BLaER1 (cell line): ENCODE measurements at regions not wholly inside any gene's neighbourhood (a gene's known extent, or its start where the extent isn't known, plus 50 kb on each side); places are given as distances from the start of the nearest gene placed in this dataset.

ENCODE experiments used
- H3K27ac ChIP-seq: shearing (Covaris generic); formaldehyde crosslinking; 2 replicates; pipeline ENCODE4 v1.8.1; 2022
- H3K27me3 ChIP-seq: shearing (Covaris generic); formaldehyde crosslinking; 2 replicates; pipeline ENCODE4 v1.8.1; 2022
- H3K36me3 ChIP-seq: shearing (Covaris generic); formaldehyde crosslinking; 2 replicates; pipeline ENCODE4 v1.8.1; 2022
- H3K4me1 ChIP-seq: shearing (Covaris generic); formaldehyde crosslinking; 2 replicates; pipeline ENCODE4 v1.8.1; 2022
- H3K4me2 ChIP-seq: shearing (Covaris generic); formaldehyde crosslinking; 2 replicates; pipeline ENCODE4 v1.8.1; 2022
- H3K4me3 ChIP-seq: shearing (Covaris generic); formaldehyde crosslinking; 2 replicates; pipeline ENCODE4 v1.8.1; 2022
- H3K9ac ChIP-seq: shearing (Covaris generic); formaldehyde crosslinking; 2 replicates; pipeline ENCODE4 v1.8.1; 2022
- H3K9me3 ChIP-seq: shearing (Covaris generic); formaldehyde crosslinking; 2 replicates; pipeline ENCODE4 v1.8.1; 2022
- H4K20me1 ChIP-seq: shearing (Covaris generic); formaldehyde crosslinking; 2 replicates; pipeline ENCODE4 v1.8.1; 2022
- Cebpa-rat ChIP-seq: shearing (Covaris generic); IDR thresholded peaks from 2 replicates; pipeline ENCODE4 v1.8.1; 2022

GRCh38 chr5:7991125-7991821 lies 122.3 kb downstream of the MTRR start:
- Histone ChIP-seq H3K4me1 (peaks cover 5% of the 10 kb centered on the region), H3K9me3 (no peaks in the 10 kb centered on the region), H4K20me1 (no peaks in the 10 kb centered on the region), H3K36me3 (no peaks in the 10 kb centered on the region), H3K27me3 (no peaks in the 10 kb centered on the region), H3K27ac (no peak overlapping the region), H3K4me2 (no peak overlapping the region), H3K9ac (no peak overlapping the region), H3K4me3 (no peak overlapping the region)
- TF ChIP-seq Cebpa-rat = no peak

GRCh38 chr5:7995688-7996294 lies 126.8 kb downstream of the MTRR start:
- H3K4me3 ChIP-seq = no peak overlapping the region
- H3K27ac ChIP-seq = no peak overlapping the region
- no peaks in the 10 kb centered on the region for H3K36me3 ChIP-seq
- H3K4me1 ChIP-seq = peaks cover 5% of the 10 kb centered on the region
- no peaks in the 10 kb centered on the region for H4K20me1 ChIP-seq
- TF ChIP-seq Cebpa-rat = no peak
- no peaks in the 10 kb centered on the region for H3K27me3 ChIP-seq
- no peak overlapping the region for H3K4me2 ChIP-seq
- H3K9me3 ChIP-seq = no peaks in the 10 kb centered on the region
- no peak overlapping the region for H3K9ac ChIP-seq

- Histone ChIP-seq H3K27me3 (no peaks in the 10 kb centered on the region), H3K9me3 (peaks cover 22% of the 10 kb centered on the region), H3K9ac (no peak overlapping the region), H3K36me3 (no peaks in the 10 kb centered on the region), H3K27ac (no peak overlapping the region), H3K4me1 (no peaks in the 10 kb centered on the region), H4K20me1 (no peaks in the 10 kb centered on the region), H3K4me3 (no peak overlapping the region), H3K4me2 (no peak overlapping the region)
- no peak for TF ChIP-seq Cebpa-rat
These were observed 136.5 kb downstream of the MTRR start for GRCh38 chr5:8005416-8005815.

- H3K9ac ChIP-seq = no peak overlapping the region
These were observed 143.4 kb downstream of the MTRR start for GRCh38 chr5:8012131-8012977.

GRCh38 chr5:8013948-8014710 lies 145.2 kb downstream of the MTRR start:
- Histone ChIP-seq H4K20me1 (no peaks in the 10 kb centered on the region), H3K9ac (no peak overlapping the region), H3K9me3 (peaks cover 14% of the 10 kb centered on the region), H3K4me1 (peaks cover 25% of the 10 kb centered on the region), H3K4me2 (peak overlapping the region; percentile 78), H3K27me3 (no peaks in the 10 kb centered on the region), H3K4me3 (0 out of 2 replicates have a peak overlapping the region, but pooled peaks have one; percentile 2), H3K27ac (peak overlapping the region; percentile 60), H3K36me3 (no peaks in the 10 kb centered on the region)
- TF ChIP-seq Cebpa-rat = no peak

More at GRCh38 chr5:8012131-8012977, 143.4 kb downstream of the MTRR start:
- H3K27ac ChIP-seq = no peak overlapping the region
- H3K4me3 ChIP-seq = no peak overlapping the region
- H3K27me3 ChIP-seq = no peaks in the 10 kb centered on the region
- no peaks in the 10 kb centered on the region for H3K36me3 ChIP-seq
- TF ChIP-seq Cebpa-rat = no peak
- H3K9me3 ChIP-seq = peaks cover 20% of the 10 kb centered on the region
- no peak overlapping the region for H3K4me2 ChIP-seq
- H4K20me1 ChIP-seq = no peaks in the 10 kb centered on the region
- peaks cover 25% of the 10 kb centered on the region for H3K4me1 ChIP-seq

GRCh38 chr5:8019719-8020218 lies 150.8 kb downstream of the MTRR start:
- H3K36me3 ChIP-seq = no peaks in the 10 kb centered on the region
- TF ChIP-seq Cebpa-rat = no peak
- H3K4me2 ChIP-seq = no peak overlapping the region
- H3K27me3 ChIP-seq = no peaks in the 10 kb centered on the region
- H3K27ac ChIP-seq = no peak overlapping the region
- peaks cover 4% of the 10 kb centered on the region; the same call in 1 of the 2 replicates for H3K9me3 ChIP-seq
- no peak overlapping the region for H3K9ac ChIP-seq
- H4K20me1 ChIP-seq = no peaks in the 10 kb centered on the region
- peaks cover 6% of the 10 kb centered on the region for H3K4me1 ChIP-seq
- no peak overlapping the region for H3K4me3 ChIP-seq

GRCh38 chr5:8020861-8021514 lies 152.0 kb downstream of the MTRR start:
- TF ChIP-seq Cebpa-rat = no peak
- no peak overlapping the region for H3K4me3 ChIP-seq
- H3K27ac ChIP-seq = no peak overlapping the region
- no peak overlapping the region for H3K9ac ChIP-seq
- no peaks in the 10 kb centered on the region for H3K27me3 ChIP-seq
- no peak overlapping the region for H3K4me2 ChIP-seq
- peaks cover 4% of the 10 kb centered on the region; the same call in 1 of the 2 replicates for H3K9me3 ChIP-seq
- H4K20me1 ChIP-seq = no peaks in the 10 kb centered on the region
- no peaks in the 10 kb centered on the region for H3K36me3 ChIP-seq
- H3K4me1 ChIP-seq = no peaks in the 10 kb centered on the region

- no peaks in the 10 kb centered on the region for H4K20me1 ChIP-seq
- no peaks in the 10 kb centered on the region for H3K4me1 ChIP-seq
- no peak overlapping the region for H3K4me2 ChIP-seq
- no peaks in the 10 kb centered on the region for H3K27me3 ChIP-seq
- H3K36me3 ChIP-seq = no peaks in the 10 kb centered on the region
- no peak overlapping the region for H3K27ac ChIP-seq
- no peak overlapping the region for H3K9ac ChIP-seq
- H3K9me3 ChIP-seq = no peaks in the 10 kb centered on the region
- no peak for TF ChIP-seq Cebpa-rat
- H3K4me3 ChIP-seq = no peak overlapping the region
These were observed 159.3 kb downstream of the MTRR start for GRCh38 chr5:8028243-8028642.

GRCh38 chr5:8033261-8033660 lies 164.3 kb downstream of the MTRR start:
- H3K9me3 ChIP-seq = peaks cover 5% of the 10 kb centered on the region; the same call in 1 of the 2 replicates
- H3K27me3 ChIP-seq = no peaks in the 10 kb centered on the region
- H3K4me2 ChIP-seq = no peak overlapping the region
- no peak for TF ChIP-seq Cebpa-rat
- H3K4me1 ChIP-seq = no peaks in the 10 kb centered on the region
- H3K27ac ChIP-seq = no peak overlapping the region
- no peaks in the 10 kb centered on the region for H3K36me3 ChIP-seq
- no peak overlapping the region for H3K4me3 ChIP-seq
- no peak overlapping the region for H3K9ac ChIP-seq
- H4K20me1 ChIP-seq = no peaks in the 10 kb centered on the region
